ENCODE measurements at regions not wholly inside any gene's neighbourhood (a gene's known extent, or its start where the extent isn't known, plus 50 kb on each side); places are given as distances from the start of the nearest gene placed in this dataset.

DNA sequence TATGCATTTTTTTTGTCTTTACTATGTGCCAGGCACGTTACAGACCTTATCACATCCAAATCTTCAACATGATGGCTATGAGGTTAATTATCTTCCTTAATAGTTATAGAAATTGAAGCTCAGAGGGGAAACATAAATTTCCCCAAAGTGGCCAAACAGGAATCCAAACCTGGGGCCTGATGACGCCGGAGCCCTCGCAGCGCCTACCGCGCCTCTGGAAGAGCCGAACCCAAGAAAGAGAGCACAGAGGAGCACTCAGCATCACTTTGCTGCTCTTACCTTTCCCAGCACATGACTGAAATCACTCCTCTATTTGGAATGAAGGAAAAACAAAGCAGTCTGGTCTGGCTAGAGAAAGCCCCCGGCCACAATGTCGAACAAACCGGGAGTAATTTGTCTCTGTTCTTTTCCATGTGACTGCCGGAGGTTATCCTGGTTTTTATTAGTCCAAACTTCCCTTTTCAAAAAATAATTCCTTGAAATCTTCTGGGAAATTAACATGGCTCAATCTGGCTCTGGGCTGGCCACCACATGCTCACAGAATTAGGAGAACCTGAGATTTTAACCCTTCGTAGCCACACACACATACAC is 195.5 kb downstream of the ADSS2 start:
- no peak for DNase-seq (ENCODE audit: low spot score)
- TF ChIP-seq, protein P1, sequence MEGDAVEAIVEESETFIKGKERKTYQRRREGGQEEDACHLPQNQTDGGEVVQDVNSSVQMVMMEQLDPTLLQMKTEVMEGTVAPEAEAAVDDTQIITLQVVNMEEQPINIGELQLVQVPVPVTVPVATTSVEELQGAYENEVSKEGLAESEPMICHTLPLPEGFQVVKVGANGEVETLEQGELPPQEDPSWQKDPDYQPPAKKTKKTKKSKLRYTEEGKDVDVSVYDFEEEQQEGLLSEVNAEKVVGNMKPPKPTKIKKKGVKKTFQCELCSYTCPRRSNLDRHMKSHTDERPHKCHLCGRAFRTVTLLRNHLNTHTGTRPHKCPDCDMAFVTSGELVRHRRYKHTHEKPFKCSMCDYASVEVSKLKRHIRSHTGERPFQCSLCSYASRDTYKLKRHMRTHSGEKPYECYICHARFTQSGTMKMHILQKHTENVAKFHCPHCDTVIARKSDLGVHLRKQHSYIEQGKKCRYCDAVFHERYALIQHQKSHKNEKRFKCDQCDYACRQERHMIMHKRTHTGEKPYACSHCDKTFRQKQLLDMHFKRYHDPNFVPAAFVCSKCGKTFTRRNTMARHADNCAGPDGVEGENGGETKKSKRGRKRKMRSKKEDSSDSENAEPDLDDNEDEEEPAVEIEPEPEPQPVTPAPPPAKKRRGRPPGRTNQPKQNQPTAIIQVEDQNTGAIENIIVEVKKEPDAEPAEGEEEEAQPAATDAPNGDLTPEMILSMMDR (IDR thresholded peaks at IDR 0.05; ENCODE audit: extremely low read depth, missing control alignments) = no peak

DNA sequence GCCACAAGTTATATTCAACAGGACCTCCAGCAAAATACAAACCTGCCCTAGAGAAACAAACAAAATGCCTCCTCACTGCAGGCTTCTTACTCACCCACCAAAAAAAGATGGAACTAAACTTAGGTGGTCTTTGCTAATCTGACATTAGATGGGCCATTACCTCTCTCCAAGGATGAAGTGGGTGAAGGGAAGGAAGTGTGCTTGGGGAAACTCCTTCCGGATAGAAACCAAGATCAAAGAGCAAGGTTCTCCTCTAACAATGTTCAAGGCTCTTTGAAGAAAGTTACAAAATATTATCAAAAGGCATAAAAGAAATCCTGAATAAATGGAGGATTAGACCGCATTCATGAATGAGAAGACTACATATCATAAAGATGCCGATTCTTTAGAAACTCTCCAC is 187.5 kb downstream of the ADSS2 start:
- no peak for DNase-seq (ENCODE audit: low spot score)
- TF ChIP-seq, protein P1 (IDR thresholded peaks at IDR 0.05; ENCODE audit: extremely low read depth, missing control alignments) = no peak

GRCh38 chr1:244265507-244265906 is 186.2 kb downstream of the ADSS2 start:
- DNase-seq (ENCODE audit: low spot score) = no peak
- TF ChIP-seq, protein P1 (IDR thresholded peaks at IDR 0.05; ENCODE audit: extremely low read depth, missing control alignments) = no peak

DNA sequence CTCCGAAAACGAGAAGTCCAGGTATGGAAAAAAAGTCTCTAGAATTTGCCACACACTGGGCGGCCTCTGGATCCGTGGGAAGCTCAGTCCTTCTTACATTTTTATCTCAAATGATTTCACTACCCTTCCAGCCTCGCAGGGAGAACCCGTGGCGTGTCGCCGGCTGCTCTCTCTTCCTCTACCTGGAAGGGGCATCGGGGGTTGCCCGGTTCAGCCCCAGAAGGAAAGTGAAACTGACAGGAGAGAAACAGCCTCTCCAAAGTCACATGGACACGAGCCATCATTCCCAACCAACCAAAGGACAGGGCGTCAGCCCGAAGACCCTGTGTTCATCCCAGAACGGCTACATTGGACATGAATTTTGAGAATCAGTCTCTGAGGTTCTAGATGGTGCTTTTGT is 182.5 kb downstream of the ADSS2 start:
- no peak for DNase-seq (ENCODE audit: low spot score)
- TF ChIP-seq, protein P1 (IDR thresholded peaks at IDR 0.05; ENCODE audit: extremely low read depth, missing control alignments) = no peak

GRCh38 chr1:244271004-244271403 is 180.7 kb downstream of the ADSS2 start:
- DNase-seq (ENCODE audit: low spot score) = no peak
- TF ChIP-seq, protein P1 (IDR thresholded peaks at IDR 0.05; ENCODE audit: extremely low read depth, missing control alignments) = no peak

DNA sequence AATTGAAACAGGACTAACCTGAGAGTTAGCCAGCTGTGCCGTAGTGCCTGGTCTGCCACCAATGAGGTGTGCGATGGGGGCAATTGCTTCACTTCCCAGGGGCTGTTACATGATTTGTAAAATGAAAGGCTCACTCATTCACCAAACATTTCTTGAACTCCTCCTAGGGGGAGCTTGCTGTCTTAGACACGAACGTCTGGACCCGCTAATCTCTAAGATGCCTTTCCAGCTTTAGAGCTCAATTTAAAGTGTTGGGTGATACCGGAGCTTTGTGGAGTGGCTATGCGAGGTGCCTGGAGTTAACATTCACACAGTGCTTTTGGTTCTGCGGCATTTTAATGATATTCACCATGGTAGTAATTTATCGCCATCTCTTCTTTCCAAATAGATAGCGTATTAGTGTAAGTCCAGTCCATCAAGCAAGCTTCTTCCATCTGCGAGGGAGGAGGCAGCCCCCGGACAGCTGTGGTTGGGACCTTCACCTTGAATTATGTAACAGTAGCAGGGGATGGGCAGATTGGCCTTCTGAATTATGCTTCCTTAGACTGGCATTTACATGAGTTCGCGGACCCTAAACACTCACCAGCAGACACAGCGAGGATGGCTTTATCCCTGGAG is 179.9 kb downstream of the ADSS2 start:
- DNase-seq (ENCODE audit: low spot score) = no peak
- TF ChIP-seq, protein P1 (IDR thresholded peaks at IDR 0.05; ENCODE audit: extremely low read depth, missing control alignments) = no peak

- TF ChIP-seq, protein P1 (IDR thresholded peaks at IDR 0.05; ENCODE audit: extremely low read depth, missing control alignments) = peak; percentile 95
- DNase-seq (ENCODE audit: low spot score) = peak; percentile 72
Measured at GRCh38 chr1:244272471-244273261, 179.0 kb downstream of the ADSS2 start.
